ENCODE measurements at regions not wholly inside any gene's neighbourhood (a gene's known extent, or its start where the extent isn't known, plus 50 kb on each side); places are given as distances from the start of the nearest gene placed in this dataset.

DNA sequence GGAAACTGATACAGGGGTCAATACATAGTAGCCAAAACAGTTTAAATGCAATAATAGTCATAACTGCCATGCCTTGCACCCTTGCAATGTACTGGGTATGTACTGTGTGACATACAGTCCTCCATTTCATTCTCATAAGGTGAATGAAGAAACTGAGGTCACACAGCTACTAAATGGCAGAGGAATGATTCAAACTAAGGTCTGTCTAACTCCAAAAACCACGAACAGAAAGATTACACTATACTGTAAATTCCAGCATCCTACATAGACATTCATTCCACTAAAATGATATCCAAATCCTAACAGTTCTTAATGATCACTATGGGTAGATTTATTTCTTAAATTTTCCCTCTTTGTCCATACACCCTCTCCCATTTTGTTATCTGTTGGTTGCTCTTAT is 238.1 kb upstream of the SERP2 start:
- TF ChIP-seq, protein P1, sequence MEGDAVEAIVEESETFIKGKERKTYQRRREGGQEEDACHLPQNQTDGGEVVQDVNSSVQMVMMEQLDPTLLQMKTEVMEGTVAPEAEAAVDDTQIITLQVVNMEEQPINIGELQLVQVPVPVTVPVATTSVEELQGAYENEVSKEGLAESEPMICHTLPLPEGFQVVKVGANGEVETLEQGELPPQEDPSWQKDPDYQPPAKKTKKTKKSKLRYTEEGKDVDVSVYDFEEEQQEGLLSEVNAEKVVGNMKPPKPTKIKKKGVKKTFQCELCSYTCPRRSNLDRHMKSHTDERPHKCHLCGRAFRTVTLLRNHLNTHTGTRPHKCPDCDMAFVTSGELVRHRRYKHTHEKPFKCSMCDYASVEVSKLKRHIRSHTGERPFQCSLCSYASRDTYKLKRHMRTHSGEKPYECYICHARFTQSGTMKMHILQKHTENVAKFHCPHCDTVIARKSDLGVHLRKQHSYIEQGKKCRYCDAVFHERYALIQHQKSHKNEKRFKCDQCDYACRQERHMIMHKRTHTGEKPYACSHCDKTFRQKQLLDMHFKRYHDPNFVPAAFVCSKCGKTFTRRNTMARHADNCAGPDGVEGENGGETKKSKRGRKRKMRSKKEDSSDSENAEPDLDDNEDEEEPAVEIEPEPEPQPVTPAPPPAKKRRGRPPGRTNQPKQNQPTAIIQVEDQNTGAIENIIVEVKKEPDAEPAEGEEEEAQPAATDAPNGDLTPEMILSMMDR (conservative IDR thresholded peaks at IDR 0.05 in 1 of 2, IDR thresholded peaks at IDR 0.05 in 1 of 2; ENCODE audit: low read depth in 1 of 2, low read length in 2 of 2), result no peak
- TF ChIP-seq EZH2 (IDR thresholded peaks at IDR 0.05; ENCODE audit: low read length, missing control alignments), result no peak

All from fibroblast of lung (primary cell).